DOHH2 (cell line): ENCODE measurements at regions not wholly inside any gene's neighbourhood (a gene's known extent, or its start where the extent isn't known, plus 50 kb on each side); places are given as distances from the start of the nearest gene placed in this dataset.

Experiments
- H3F3A ChIP-seq: fragments of 200-600 bp; sonication (generic), shearing (Covaris generic); 2 replicates; pipeline ENCODE4 v1.6.0; 2016; ENCODE audit warnings: antibody characterized with exemption, mild to moderate bottlenecking; ENCODE audit not compliant: control insufficient read depth, insufficient read depth
- H3K27ac ChIP-seq: fragments of 200-600 bp; sonication (generic); 2 replicates; pipeline ENCODE4 v1.5.1; 2014; ENCODE audit warnings: low read depth, mild to moderate bottlenecking, low read length, moderate library complexity
- H3K27me3 ChIP-seq: fragments of 200-600 bp; sonication (generic); 2 replicates; pipeline ENCODE4 v1.6.1; 2014; ENCODE audit warnings: mild to moderate bottlenecking, low read length, mixed read lengths; ENCODE audit not compliant: control insufficient read depth
- H3K36me3 ChIP-seq: fragments of 200-600 bp; sonication (generic); 2 replicates; pipeline ENCODE4 v1.6.1; 2014; ENCODE audit warnings: mild to moderate bottlenecking, low read length, moderate library complexity, mixed read lengths; ENCODE audit not compliant: control insufficient read depth
- H3K4me1 ChIP-seq: fragments of 200-600 bp; sonication (generic); 2 replicates; pipeline ENCODE4 v1.6.1; 2014; ENCODE audit warnings: mild to moderate bottlenecking, low read length, mixed read lengths; ENCODE audit not compliant: control insufficient read depth
- H3K4me2 ChIP-seq: fragments of 200-600 bp; sonication (generic); 2 replicates; pipeline ENCODE4 v1.6.0; 2014; ENCODE audit warnings: mild to moderate bottlenecking, low read length, moderate library complexity
- H3K4me3 ChIP-seq: fragments of 200-600 bp; sonication (generic); 2 replicates; pipeline ENCODE4 v1.5.1; 2014; ENCODE audit warnings: mild to moderate bottlenecking, low read length, mixed read lengths
- H3K79me2 ChIP-seq: fragments of 200-600 bp; sonication (generic); 2 replicates; pipeline ENCODE4 v1.6.1; 2014; ENCODE audit warnings: mild to moderate bottlenecking, low read length, mixed read lengths; ENCODE audit not compliant: control insufficient read depth
- H3K9me2 ChIP-seq: fragments of 200-600 bp; sonication (generic); replicated peaks from 2 replicates; pipeline ENCODE4 v1.6.1; 2014; ENCODE audit warnings: mild to moderate bottlenecking, low read length, mixed read lengths; ENCODE audit not compliant: control insufficient read depth
- H3K9me3 ChIP-seq: fragments of 200-600 bp; sonication (generic); 2 replicates; pipeline ENCODE4 v1.6.1; 2014; ENCODE audit warnings: antibody characterized with exemption, low read length, mixed read lengths; ENCODE audit not compliant: control insufficient read depth, insufficient read depth
- H4K20me1 ChIP-seq: fragments of 200-600 bp; sonication (generic); 2 replicates; pipeline ENCODE4 v1.6.0; 2014; ENCODE audit warnings: low read depth, mild to moderate bottlenecking, antibody characterized with exemption, low read length, moderate library complexity; ENCODE audit not compliant: control insufficient read depth, insufficient read depth
- CTCF ChIP-seq: fragments of 200-600 bp; sonication (generic); IDR thresholded peaks from one replicate; pipeline ENCODE4 v1.5.1; 2014; ENCODE audit warnings: antibody characterized with exemption, mild to moderate bottlenecking, low read depth, low read length; ENCODE audit not compliant: poor library complexity, severe bottlenecking
- EZH2phosphoT487 ChIP-seq: fragments of 200-600 bp; sonication (generic); IDR thresholded peaks from 2 replicates; pipeline ENCODE4 v1.6.1; 2017; ENCODE audit warnings: borderline replicate concordance, mild to moderate bottlenecking, antibody characterized with exemption, low read length, moderate library complexity, mixed read lengths

GRCh38 chr9:19517202-19517942 is 108.6 kb downstream of the ACER2 start:
- no peaks in the 10 kb centered on the region for H3K36me3 ChIP-seq
- H3K27ac ChIP-seq: no peak overlapping the region
- H3K4me3 ChIP-seq: no peak overlapping the region
- H3K4me2 ChIP-seq: no peak overlapping the region
- TF ChIP-seq EZH2phosphoT487 (no peak), CTCF (peak; percentile 51)
- no peaks in the 10 kb centered on the region for H3K9me3 ChIP-seq
- no peaks in the 10 kb centered on the region for H3K4me1 ChIP-seq
- H3K79me2 ChIP-seq: no peaks in the 10 kb centered on the region
- no peaks in the 10 kb centered on the region for H3K9me2 ChIP-seq
- no peaks in the 10 kb centered on the region for H3F3A ChIP-seq
- no peaks in the 10 kb centered on the region for H4K20me1 ChIP-seq
- H3K27me3 ChIP-seq: no peaks in the 10 kb centered on the region

GRCh38 chr9:19516348-19516747 is 107.5 kb downstream of the ACER2 start:
- Histone ChIP-seq H3F3A (no peaks in the 10 kb centered on the region), H3K4me3 (no peak overlapping the region), H3K9me3 (no peaks in the 10 kb centered on the region), H3K36me3 (no peaks in the 10 kb centered on the region), H3K4me2 (no peak overlapping the region), H3K9me2 (no peaks in the 10 kb centered on the region), H3K79me2 (no peaks in the 10 kb centered on the region), H3K27me3 (no peaks in the 10 kb centered on the region), H4K20me1 (no peaks in the 10 kb centered on the region), H3K4me1 (no peaks in the 10 kb centered on the region), H3K27ac (no peak overlapping the region)
- TF ChIP-seq EZH2phosphoT487 (no peak), CTCF (no peak)

GRCh38 chr9:19513671-19514275 is 105.0 kb downstream of the ACER2 start:
- TF ChIP-seq EZH2phosphoT487 (no peak), CTCF (no peak)
- no peaks in the 10 kb centered on the region for H3K9me3 ChIP-seq
- no peak overlapping the region for H3K4me2 ChIP-seq
- H4K20me1 ChIP-seq: no peaks in the 10 kb centered on the region
- H3K27me3 ChIP-seq: no peaks in the 10 kb centered on the region
- H3F3A ChIP-seq: no peaks in the 10 kb centered on the region
- H3K4me1 ChIP-seq: no peaks in the 10 kb centered on the region
- H3K79me2 ChIP-seq: no peaks in the 10 kb centered on the region
- H3K4me3 ChIP-seq: no peak overlapping the region
- H3K27ac ChIP-seq: no peak overlapping the region
- H3K9me2 ChIP-seq: no peaks in the 10 kb centered on the region
- no peaks in the 10 kb centered on the region for H3K36me3 ChIP-seq
